ENCODE measurements at regions not wholly inside any gene's neighbourhood (a gene's known extent, or its start where the extent isn't known, plus 50 kb on each side); places are given as distances from the start of the nearest gene placed in this dataset.

GRCh38 chr3:147007736-147008245 lies 398.6 kb downstream of the ZIC4 start:
- no peak overlapping the region for H3K27ac ChIP-seq (ENCODE audit: low read depth, low read length)
- no peaks in the 10 kb centered on the region for H3K36me3 Mint-ChIP-seq (ENCODE audit: low read depth, unreplicated experiment)
- H3K79me2 ChIP-seq (ENCODE audit: insufficient read depth, low read length) = no peaks in the 10 kb centered on the region
- H3K36me3 ChIP-seq (ENCODE audit: insufficient read depth, low read length) = no peaks in the 10 kb centered on the region
- no peak overlapping the region for H3K9ac ChIP-seq (ENCODE audit: low read length)
- no peaks in the 10 kb centered on the region for H3K27me3 Mint-ChIP-seq (ENCODE audit: low read depth, unreplicated experiment)
- no peak overlapping the region for H3K4me3 Mint-ChIP-seq (ENCODE audit: unreplicated experiment)
- no peak overlapping the region for H3K4me2 ChIP-seq (ENCODE audit: low read length)
- no peaks in the 10 kb centered on the region for H3K9me3 Mint-ChIP-seq (ENCODE audit: unreplicated experiment)
- no peak overlapping the region for H3K27ac Mint-ChIP-seq (ENCODE audit: unreplicated experiment)
- H3K27me3 ChIP-seq (ENCODE audit: insufficient read depth, low read length) = no peaks in the 10 kb centered on the region
- no peak overlapping the region for H3K4me3 ChIP-seq (ENCODE audit: insufficient read depth, low read depth, low read length)
- DNase-seq (ENCODE audit: low read depth) (no peak), FAIRE-seq (no peak)
- no peak overlapping the region for H2AFZ ChIP-seq (ENCODE audit: low read depth, low read length)
- H3K4me1 Mint-ChIP-seq (ENCODE audit: low read depth, unreplicated experiment) = peaks cover 9% of the 10 kb centered on the region
- H3K9me3 ChIP-seq (ENCODE audit: insufficient read depth, low read depth, low read length) = no peaks in the 10 kb centered on the region
- H4K20me1 ChIP-seq (ENCODE audit: insufficient read depth, low read length) = no peaks in the 10 kb centered on the region
- TF ChIP-seq CTCF (IDR thresholded peaks at IDR 0.05; ENCODE audit: insufficient read depth, low read depth, low read length) = no peak
- no peak for TF ChIP-seq EZH2 (IDR thresholded peaks at IDR 0.05; ENCODE audit: insufficient read depth, low read length)
- H3K4me1 ChIP-seq (ENCODE audit: insufficient read depth, low read length) = no peaks in the 10 kb centered on the region

GRCh38 chr3:147002721-147003120 lies 397.6 kb upstream of the PLSCR5 start:
- Histone ChIP-seq H4K20me1 (ENCODE audit: insufficient read depth, low read length) (no peaks in the 10 kb centered on the region), H3K4me1 (ENCODE audit: insufficient read depth, low read length) (no peaks in the 10 kb centered on the region), H3K79me2 (ENCODE audit: insufficient read depth, low read length) (no peaks in the 10 kb centered on the region), H3K27me3 (ENCODE audit: insufficient read depth, low read length) (no peaks in the 10 kb centered on the region), H3K4me2 (ENCODE audit: low read length) (no peak overlapping the region), H3K9me3 (ENCODE audit: insufficient read depth, low read depth, low read length) (no peaks in the 10 kb centered on the region), H3K27ac (ENCODE audit: low read depth, low read length) (no peak overlapping the region), H3K4me3 (ENCODE audit: insufficient read depth, low read depth, low read length) (no peak overlapping the region), H3K9ac (ENCODE audit: low read length) (no peak overlapping the region), H2AFZ (ENCODE audit: low read depth, low read length) (no peak overlapping the region), H3K36me3 (ENCODE audit: insufficient read depth, low read length) (no peaks in the 10 kb centered on the region)
- TF ChIP-seq CTCF (IDR thresholded peaks at IDR 0.05; ENCODE audit: insufficient read depth, low read depth, low read length) (no peak), EZH2 (IDR thresholded peaks at IDR 0.05; ENCODE audit: insufficient read depth, low read length) (no peak)
- H3K4me1 Mint-ChIP-seq (ENCODE audit: low read depth, unreplicated experiment) = no peaks in the 10 kb centered on the region
- H3K4me3 Mint-ChIP-seq (ENCODE audit: unreplicated experiment) = no peak overlapping the region
- no peaks in the 10 kb centered on the region for H3K36me3 Mint-ChIP-seq (ENCODE audit: low read depth, unreplicated experiment)
- DNase-seq (ENCODE audit: low read depth) (peak; percentile 77), FAIRE-seq (no peak)
- H3K27me3 Mint-ChIP-seq (ENCODE audit: low read depth, unreplicated experiment) = no peaks in the 10 kb centered on the region
- H3K9me3 Mint-ChIP-seq (ENCODE audit: unreplicated experiment) = no peaks in the 10 kb centered on the region
- peak overlapping the region; percentile 59 for H3K27ac Mint-ChIP-seq (ENCODE audit: unreplicated experiment)

- Mint-ChIP-seq H3K9me3 (ENCODE audit: unreplicated experiment) (no peaks in the 10 kb centered on the region), H3K27me3 (ENCODE audit: low read depth, unreplicated experiment) (no peaks in the 10 kb centered on the region), H3K27ac (ENCODE audit: unreplicated experiment) (no peak overlapping the region), H3K4me3 (ENCODE audit: unreplicated experiment) (no peak overlapping the region), H3K36me3 (ENCODE audit: low read depth, unreplicated experiment) (no peaks in the 10 kb centered on the region), H3K4me1 (ENCODE audit: low read depth, unreplicated experiment) (no peaks in the 10 kb centered on the region)
- no peaks in the 10 kb centered on the region for H3K9me3 ChIP-seq (ENCODE audit: insufficient read depth, low read depth, low read length)
- H3K4me1 ChIP-seq (ENCODE audit: insufficient read depth, low read length) = no peaks in the 10 kb centered on the region
- TF ChIP-seq EZH2 (IDR thresholded peaks at IDR 0.05; ENCODE audit: insufficient read depth, low read length) = no peak
- no peak for TF ChIP-seq CTCF (IDR thresholded peaks at IDR 0.05; ENCODE audit: insufficient read depth, low read depth, low read length)
- H3K4me2 ChIP-seq (ENCODE audit: low read length) = no peak overlapping the region
- DNase-seq (ENCODE audit: low read depth) = no peak
- FAIRE-seq = no peak
- no peak overlapping the region for H3K9ac ChIP-seq (ENCODE audit: low read length)
- no peak overlapping the region for H3K27ac ChIP-seq (ENCODE audit: low read depth, low read length)
- H3K36me3 ChIP-seq (ENCODE audit: insufficient read depth, low read length) = no peaks in the 10 kb centered on the region
- H3K27me3 ChIP-seq (ENCODE audit: insufficient read depth, low read length) = no peaks in the 10 kb centered on the region
- H3K4me3 ChIP-seq (ENCODE audit: insufficient read depth, low read depth, low read length) = no peak overlapping the region
- H3K79me2 ChIP-seq (ENCODE audit: insufficient read depth, low read length) = no peaks in the 10 kb centered on the region
- no peak overlapping the region for H2AFZ ChIP-seq (ENCODE audit: low read depth, low read length)
- H4K20me1 ChIP-seq (ENCODE audit: insufficient read depth, low read length) = no peaks in the 10 kb centered on the region
These were observed 395.1 kb upstream of the PLSCR5 start for GRCh38 chr3:147000274-147000673.
